Upper lobe of left lung (tissue), 6 donors: ENCODE measurements at regions not wholly inside any gene's neighbourhood (a gene's known extent, or its start where the extent isn't known, plus 50 kb on each side); places are given as distances from the start of the nearest gene placed in this dataset.
A peak's percentile ranks its signal among the peaks of the same experiment; 100 is the strongest.

ENCODE experiments used
- ATAC-seq, 2 donors: fragments of 200-7000 bp; cut with Tn5 transposase; one replicate each; pipeline ENCODE4 v1.9.1; 2022; ENCODE audit warnings: mild to moderate bottlenecking in 2 of 2, moderate library complexity in 2 of 2; ENCODE audit not compliant: low FRiP score in 2 of 2
- DNase-seq, 2 donors: peaks; one replicate each; pipeline ENCODE4 v3.0.0-alpha.2; 2019 to 2020
- H3K27ac ChIP-seq, 4 donors: fragments of 200-600 bp; sonication (generic); one replicate each; pipeline ENCODE4 v1.5.1; 2016 to 2019
- H3K27me3 ChIP-seq, 4 donors: fragments of 200-600 bp; sonication (generic); one replicate each; pipeline ENCODE4 v1.5.1; 2017 to 2019
- H3K36me3 ChIP-seq, 4 donors: fragments of 200-600 bp; sonication (generic); one replicate each; pipeline ENCODE4 v1.5.1; 2016 to 2019
- H3K4me1 ChIP-seq, 4 donors: fragments of 200-600 bp; sonication (generic); one replicate each; pipeline ENCODE4 v1.5.1; 2018 to 2019
- H3K4me3 ChIP-seq, 4 donors: fragments of 200-600 bp; sonication (generic); one replicate each; pipeline ENCODE4 v1.5.1; 2017 to 2019; ENCODE audit warnings: mild to moderate bottlenecking in 2 of 4, moderate library complexity in 1 of 4
- H3K9me3 ChIP-seq, 4 donors: fragments of 200-600 bp; sonication (generic); one replicate each; pipeline ENCODE4 v1.5.1; 2018 to 2019
- CTCF ChIP-seq, 6 experiments: fragments of 450-650 bp in 4 of 6; fragments of 200-600 bp in 2 of 6; sonication (generic) in 2 of 6; IDR thresholded peaks; one replicate each; pipeline ENCODE4 v1.5.1; 2016 to 2019; ENCODE audit warnings: antibody characterized with exemption in 6 of 6
- EP300 ChIP-seq, 4 donors: sonication (generic); formaldehyde crosslinking; IDR thresholded peaks; one replicate each; pipeline ENCODE4 v1.5.1; 2017; ENCODE audit warnings: antibody characterized with exemption in 4 of 4, control low read depth in 2 of 4
- POLR2A ChIP-seq, 4 donors: fragments of 450-650 bp; IDR thresholded peaks; one replicate each; pipeline ENCODE4 v1.5.1; 2016 to 2017; ENCODE audit warnings: antibody characterized with exemption in 4 of 4, mild to moderate bottlenecking in 2 of 4
- POLR2AphosphoS5 ChIP-seq, 2 donors: sonication (generic); formaldehyde crosslinking; IDR thresholded peaks; one replicate each; pipeline ENCODE4 v1.5.1; 2017; ENCODE audit warnings: antibody characterized with exemption in 2 of 2
- WGBS, 2 donors: methylation state at CpG; one replicate each; pipeline ENCODE4 v1.1.5; 2017 to 2018; 5-methylcytosine and 5-hydroxymethylcytosine counted together
- donor health status: DM: no; HTN: no; CAD: no; lungs with moderate emphysema.
- donor health status: DM: no; HTN: yes; CAD: no; lungs with severe emphysema.

DNA sequence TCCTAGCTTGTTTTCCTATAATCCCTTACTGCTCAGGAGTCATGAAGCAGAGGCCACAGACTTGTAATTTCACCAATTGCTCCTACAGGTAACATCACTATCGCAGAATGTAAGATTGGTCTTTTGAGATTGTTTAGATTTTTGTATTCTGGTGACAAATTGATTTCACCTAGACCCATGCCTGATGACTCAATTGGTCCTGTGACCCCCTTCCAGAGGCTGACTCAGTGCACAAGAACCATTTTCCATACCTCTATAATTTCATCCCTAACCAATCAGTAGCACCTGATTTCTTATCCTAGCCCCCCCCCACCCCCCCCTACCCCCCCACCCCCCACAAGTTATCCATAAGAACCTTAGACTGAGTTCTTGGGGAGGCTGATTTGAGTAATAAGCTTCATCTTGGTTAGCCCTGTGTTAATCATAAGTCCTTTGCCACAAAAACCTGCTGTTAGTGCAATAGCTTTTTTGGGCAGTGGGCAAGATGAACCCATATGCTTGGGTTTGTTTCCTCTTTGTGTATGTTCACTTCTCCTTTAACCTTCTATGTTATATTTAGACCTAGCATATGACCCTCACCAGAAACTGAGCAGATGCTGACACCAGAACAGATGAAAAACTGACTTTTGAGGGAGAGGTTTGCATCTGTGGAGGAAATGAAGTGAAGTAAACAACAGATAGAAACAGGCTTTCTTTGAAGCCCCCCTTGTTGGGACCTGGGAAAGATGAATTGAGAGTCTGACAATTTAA, 187.1 kb downstream of the KIF20B start:
- Histone ChIP-seq H3K9me3 (no peaks in the 10 kb centered on the region), H3K4me1 (no peaks in the 10 kb centered on the region), H3K27me3 (no peaks in the 10 kb centered on the region), H3K36me3 (no peaks in the 10 kb centered on the region), H3K4me3 (no peak overlapping the region), H3K27ac (no peak overlapping the region)
- TF ChIP-seq EP300 (IDR thresholded peaks at IDR 0.05) (no peak), POLR2AphosphoS5 (IDR thresholded peaks at IDR 0.05) (no peak), CTCF (IDR thresholded peaks at IDR 0.05) (no peak), POLR2A (IDR thresholded peaks at IDR 0.05) (no peak)
- 91 to 100% methylated on average over 1 of the region's 1 CpG for WGBS, 2 donors
- DNase-seq (no peak), ATAC-seq (peak in 1 of 2 donors; percentile 65)

GRCh38 chr10:89889606-89890005, 188.2 kb downstream of the KIF20B start:
- 86 to 89% methylated on average over 2 of the region's 2 CpGs for WGBS, 2 donors
- no peaks in the 10 kb centered on the region for H3K4me1 ChIP-seq
- no peaks in the 10 kb centered on the region for H3K36me3 ChIP-seq
- TF ChIP-seq CTCF (IDR thresholded peaks at IDR 0.05) = no peak
- TF ChIP-seq POLR2A (IDR thresholded peaks at IDR 0.05) = no peak
- no peak for TF ChIP-seq EP300 (IDR thresholded peaks at IDR 0.05)
- no peak for TF ChIP-seq POLR2AphosphoS5 (IDR thresholded peaks at IDR 0.05)
- H3K27ac ChIP-seq = no peak overlapping the region
- ATAC-seq (peak in 1 of 2 donors; percentile 37), DNase-seq (no peak)
- no peaks in the 10 kb centered on the region for H3K9me3 ChIP-seq
- no peak overlapping the region for H3K4me3 ChIP-seq
- no peaks in the 10 kb centered on the region for H3K27me3 ChIP-seq

GRCh38 chr10:89891006-89891535, 189.7 kb downstream of the KIF20B start:
- 70 to 75% methylated on average over 2 of the region's 2 CpGs for WGBS, 2 donors
- H3K9me3 ChIP-seq = no peaks in the 10 kb centered on the region
- no peak overlapping the region for H3K27ac ChIP-seq
- TF ChIP-seq POLR2AphosphoS5 (IDR thresholded peaks at IDR 0.05) (no peak), POLR2A (IDR thresholded peaks at IDR 0.05) (no peak), EP300 (IDR thresholded peaks at IDR 0.05) (no peak), CTCF (IDR thresholded peaks at IDR 0.05) (no peak)
- no peaks in the 10 kb centered on the region for H3K36me3 ChIP-seq
- no peaks in the 10 kb centered on the region for H3K4me1 ChIP-seq
- no peak for ATAC-seq
- no peaks in the 10 kb centered on the region for H3K27me3 ChIP-seq
- no peak for DNase-seq
- H3K4me3 ChIP-seq = no peak overlapping the region

DNA sequence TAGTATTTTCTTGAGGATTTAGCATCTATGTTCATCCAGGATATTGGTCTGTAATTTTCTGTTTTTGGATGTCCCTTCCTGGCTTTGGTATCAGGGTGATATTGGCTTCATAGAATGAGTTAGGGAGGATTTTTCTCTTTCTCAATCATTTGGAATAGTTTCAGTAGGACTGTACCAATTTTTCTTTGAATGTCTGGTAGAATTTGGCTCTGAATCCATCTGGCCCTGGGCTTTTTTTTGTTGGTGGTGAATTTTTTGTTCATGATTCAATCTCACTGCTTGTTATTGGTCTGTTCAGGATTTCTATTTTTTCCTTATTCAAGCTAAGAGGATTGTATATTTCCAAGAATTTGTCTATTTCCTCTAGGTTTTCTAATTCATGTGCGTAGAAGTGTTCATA, 192.7 kb downstream of the KIF20B start:
- H3K36me3 ChIP-seq = no peaks in the 10 kb centered on the region
- no peak overlapping the region for H3K4me3 ChIP-seq
- H3K27ac ChIP-seq = no peak overlapping the region
- 90 to 94% methylated on average over 1 of the region's 1 CpG for WGBS, 2 donors
- no peak for DNase-seq
- no peaks in the 10 kb centered on the region for H3K4me1 ChIP-seq
- no peaks in the 10 kb centered on the region for H3K9me3 ChIP-seq
- H3K27me3 ChIP-seq = no peaks in the 10 kb centered on the region
- no peak for TF ChIP-seq POLR2A (IDR thresholded peaks at IDR 0.05)
- TF ChIP-seq EP300 (IDR thresholded peaks at IDR 0.05) = no peak
- no peak for TF ChIP-seq POLR2AphosphoS5 (IDR thresholded peaks at IDR 0.05)
- no peak for TF ChIP-seq CTCF (IDR thresholded peaks at IDR 0.05)
- ATAC-seq = no peak

DNA sequence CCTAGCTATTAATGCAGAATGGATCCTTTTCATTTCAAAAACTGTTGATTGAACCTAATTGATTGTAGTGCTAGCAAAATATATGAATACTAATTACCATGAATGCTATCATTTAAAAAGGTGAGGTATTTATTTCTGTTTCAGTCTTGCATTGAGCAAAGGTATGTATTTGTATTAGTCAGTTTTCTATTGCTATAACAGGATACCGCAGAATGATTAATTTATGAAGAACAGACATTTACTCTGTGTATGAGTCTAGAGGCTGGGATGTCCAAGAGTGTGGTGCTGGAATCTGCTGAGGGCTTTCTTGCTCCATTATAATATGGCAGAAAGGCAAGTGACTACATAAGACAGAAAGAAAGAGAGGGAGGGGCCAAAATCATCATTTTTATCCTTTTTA, 199.2 kb downstream of the KIF20B start:
- no peaks in the 10 kb centered on the region for H3K4me1 ChIP-seq
- H3K9me3 ChIP-seq = no peaks in the 10 kb centered on the region
- TF ChIP-seq POLR2AphosphoS5 (IDR thresholded peaks at IDR 0.05) (no peak), CTCF (IDR thresholded peaks at IDR 0.05) (no peak), EP300 (IDR thresholded peaks at IDR 0.05) (no peak), POLR2A (IDR thresholded peaks at IDR 0.05) (no peak)
- WGBS, 2 donors = 89 to 98% methylated on average over 1 of the region's 1 CpG
- H3K36me3 ChIP-seq = no peaks in the 10 kb centered on the region
- ATAC-seq = no peak
- no peaks in the 10 kb centered on the region for H3K27me3 ChIP-seq
- H3K27ac ChIP-seq = no peak overlapping the region
- no peak overlapping the region for H3K4me3 ChIP-seq
- DNase-seq = no peak
